HG02759 (cell line): ENCODE measurements at regions not wholly inside any gene's neighbourhood (a gene's known extent, or its start where the extent isn't known, plus 50 kb on each side); places are given as distances from the start of the nearest gene placed in this dataset.

Experiments used
- ATAC-seq: cut with Tn5 transposase; IDR thresholded peaks from one replicate; pipeline ENCODE4 v1.9.1; 2021; ENCODE audit warnings: mild to moderate bottlenecking, moderate library complexity; ENCODE audit not compliant: unreplicated experiment

- no peak for ATAC-seq
These were observed 627.3 kb upstream of the KIRREL3 start for GRCh38 chr11:127627629-127628457.

- no peak for ATAC-seq
These were observed 626.6 kb upstream of the KIRREL3 start for GRCh38 chr11:127627204-127627603.

- ATAC-seq = no peak
These were observed 624.8 kb upstream of the KIRREL3 start for GRCh38 chr11:127625402-127625801.

GRCh38 chr11:127624306-127624856 is 623.8 kb upstream of the KIRREL3 start:
- no peak for ATAC-seq

GRCh38 chr11:127622686-127623085 is 622.1 kb upstream of the KIRREL3 start:
- ATAC-seq = no peak

GRCh38 chr11:127620671-127621070 is 620.1 kb upstream of the KIRREL3 start:
- ATAC-seq = no peak

GRCh38 chr11:127619946-127620345 is 619.4 kb upstream of the KIRREL3 start:
- ATAC-seq = no peak

GRCh38 chr11:127618721-127619120 is 618.2 kb upstream of the KIRREL3 start:
- no peak for ATAC-seq

GRCh38 chr11:127616158-127616557 is 615.6 kb upstream of the KIRREL3 start:
- ATAC-seq = no peak

GRCh38 chr11:127612607-127613006 is 612.0 kb upstream of the KIRREL3 start:
- ATAC-seq = no peak

GRCh38 chr11:127609025-127609773 is 608.6 kb upstream of the KIRREL3 start:
- no peak for ATAC-seq

GRCh38 chr11:127607487-127608085 is 607.0 kb upstream of the KIRREL3 start:
- no peak for ATAC-seq

- no peak for ATAC-seq
These were observed 601.0 kb upstream of the KIRREL3 start for GRCh38 chr11:127601578-127601977.

- no peak for ATAC-seq
These were observed 600.1 kb upstream of the KIRREL3 start for GRCh38 chr11:127600674-127601073.

- ATAC-seq = no peak
These were observed 597.9 kb upstream of the KIRREL3 start for GRCh38 chr11:127598476-127598875.

GRCh38 chr11:127596433-127596832 is 595.9 kb upstream of the KIRREL3 start:
- no peak for ATAC-seq

GRCh38 chr11:127592371-127592770 is 591.8 kb upstream of the KIRREL3 start:
- no peak for ATAC-seq

GRCh38 chr11:127590314-127590713 is 589.7 kb upstream of the KIRREL3 start:
- no peak for ATAC-seq

- no peak for ATAC-seq
These were observed 587.9 kb upstream of the KIRREL3 start for GRCh38 chr11:127588431-127588830.

- ATAC-seq = no peak
These were observed 586.9 kb upstream of the KIRREL3 start for GRCh38 chr11:127587511-127587910.

- ATAC-seq = no peak
These were observed 575.6 kb upstream of the KIRREL3 start for GRCh38 chr11:127576210-127576609.
